ENCODE measurements at regions not wholly inside any gene's neighbourhood (a gene's known extent, or its start where the extent isn't known, plus 50 kb on each side); places are given as distances from the start of the nearest gene placed in this dataset.

DNA sequence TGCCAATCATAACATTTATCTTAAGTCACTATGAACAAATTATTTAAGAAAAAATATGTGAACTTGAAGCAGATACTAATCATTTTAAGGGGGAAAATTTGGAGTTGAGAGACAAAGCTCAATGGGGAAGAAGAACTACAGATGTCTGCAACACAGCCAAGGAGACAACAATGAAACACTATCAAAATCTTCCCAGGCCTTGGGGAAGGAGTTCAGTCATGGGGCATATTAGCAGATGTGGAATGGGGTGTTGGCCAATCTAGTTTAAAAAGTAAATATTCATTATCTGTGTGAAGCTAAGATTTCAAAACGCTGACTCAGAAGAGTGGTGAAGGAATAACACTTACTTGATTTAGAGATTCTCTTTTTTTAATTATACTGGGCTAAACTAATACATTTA, 671.6 kb upstream of the ZP4 start:
- Histone ChIP-seq H4K5ac (ENCODE audit: insufficient read length, low read depth, low read length) (no peak overlapping the region), H3K27ac (ENCODE audit: insufficient read length, low read depth, low read length) (no peak overlapping the region), H3K9me3 (ENCODE audit: control insufficient read depth, low read depth, low read length) (no peaks in the 10 kb centered on the region), H3K56ac (ENCODE audit: insufficient read length, low read depth, low read length) (no peak overlapping the region), H3K4ac (ENCODE audit: low read depth, low read length) (no peak overlapping the region), H2AK5ac (ENCODE audit: insufficient read length, low read length) (no peak overlapping the region), H4K91ac (ENCODE audit: insufficient read length, low read depth, low read length) (no peak overlapping the region), H3K9ac (ENCODE audit: extremely low read depth, insufficient read length, low read length) (no peak overlapping the region), H3K4me2 (ENCODE audit: insufficient read depth, insufficient read length, low read length) (no peak overlapping the region), H3K79me1 (ENCODE audit: insufficient read depth, low read depth, low read length, poor library complexity, severe bottlenecking) (no peaks in the 10 kb centered on the region), H4K8ac (replicated peaks; ENCODE audit: insufficient read length, low read depth, low read length) (no peak overlapping the region), H2BK120ac (ENCODE audit: low read depth, low read length, poor library complexity, severe bottlenecking) (no peak overlapping the region), H3K79me2 (ENCODE audit: insufficient read depth, low read length) (no peaks in the 10 kb centered on the region), H3K14ac (ENCODE audit: insufficient read depth, low read length) (no peak overlapping the region), H3K18ac (ENCODE audit: insufficient read length, low read depth, low read length) (no peak overlapping the region), H2BK5ac (ENCODE audit: insufficient read length, low read length) (no peak overlapping the region), H3T11ph (ENCODE audit: low read length) (no peak overlapping the region), H2BK15ac (ENCODE audit: low read depth, low read length) (no peak overlapping the region), H3K27me3 (ENCODE audit: insufficient read depth, low read length) (no peaks in the 10 kb centered on the region), H2AFZ (ENCODE audit: low read length) (no peak overlapping the region), H3K23ac (ENCODE audit: insufficient read length, low read depth, low read length) (no peak overlapping the region), H3K4me1 (ENCODE audit: insufficient read depth, low read length) (no peaks in the 10 kb centered on the region), H3K23me2 (ENCODE audit: insufficient read length, low read depth, low read length, poor library complexity, severe bottlenecking) (no peaks in the 10 kb centered on the region), H4K20me1 (ENCODE audit: control insufficient read depth, insufficient read depth, insufficient read length) (no peaks in the 10 kb centered on the region), H2BK12ac (ENCODE audit: insufficient read length, low read depth, low read length) (no peak overlapping the region), H2BK20ac (ENCODE audit: low read depth, low read length, poor library complexity, severe bottlenecking) (no peak overlapping the region)
- no peak for DNase-seq
- H3K27me3 Mint-ChIP-seq (ENCODE audit: low read depth) = no peaks in the 10 kb centered on the region
- no CpG with 5 or more reads among the region's 1 CpG for WGBS (ENCODE audit: extremely low coverage, insufficient read length, low lambda C conversion rate)
- no peaks in the 10 kb centered on the region for H3K4me1 Mint-ChIP-seq
- peaks cover 0 to 3% (median 0%) of the 10 kb centered on the region in 3 experiments; a peak in 1 of 7 replicates for H3K36me3 Mint-ChIP-seq (ENCODE audit: insufficient read depth in 1 of 3, low read depth in 3 of 3)
- no peak overlapping the region for H3K27ac Mint-ChIP-seq
- no peak overlapping the region for H3K4me3 Mint-ChIP-seq
- no peaks in the 10 kb centered on the region for H3K9me3 Mint-ChIP-seq
- TF ChIP-seq, protein P1, sequence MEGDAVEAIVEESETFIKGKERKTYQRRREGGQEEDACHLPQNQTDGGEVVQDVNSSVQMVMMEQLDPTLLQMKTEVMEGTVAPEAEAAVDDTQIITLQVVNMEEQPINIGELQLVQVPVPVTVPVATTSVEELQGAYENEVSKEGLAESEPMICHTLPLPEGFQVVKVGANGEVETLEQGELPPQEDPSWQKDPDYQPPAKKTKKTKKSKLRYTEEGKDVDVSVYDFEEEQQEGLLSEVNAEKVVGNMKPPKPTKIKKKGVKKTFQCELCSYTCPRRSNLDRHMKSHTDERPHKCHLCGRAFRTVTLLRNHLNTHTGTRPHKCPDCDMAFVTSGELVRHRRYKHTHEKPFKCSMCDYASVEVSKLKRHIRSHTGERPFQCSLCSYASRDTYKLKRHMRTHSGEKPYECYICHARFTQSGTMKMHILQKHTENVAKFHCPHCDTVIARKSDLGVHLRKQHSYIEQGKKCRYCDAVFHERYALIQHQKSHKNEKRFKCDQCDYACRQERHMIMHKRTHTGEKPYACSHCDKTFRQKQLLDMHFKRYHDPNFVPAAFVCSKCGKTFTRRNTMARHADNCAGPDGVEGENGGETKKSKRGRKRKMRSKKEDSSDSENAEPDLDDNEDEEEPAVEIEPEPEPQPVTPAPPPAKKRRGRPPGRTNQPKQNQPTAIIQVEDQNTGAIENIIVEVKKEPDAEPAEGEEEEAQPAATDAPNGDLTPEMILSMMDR (conservative IDR thresholded peaks at IDR 0.05) = no peak
